ENCODE measurements at regions not wholly inside any gene's neighbourhood (a gene's known extent, or its start where the extent isn't known, plus 50 kb on each side); places are given as distances from the start of the nearest gene placed in this dataset.

- Histone ChIP-seq H3K4me3 (replicated peaks; ENCODE audit: low read depth, low read length) (no peak overlapping the region), H3K36me3 (ENCODE audit: control insufficient read depth, insufficient read depth, low read length) (no peaks in the 10 kb centered on the region), H3K27me3 (replicated peaks; ENCODE audit: control insufficient read depth, insufficient read depth, low read length) (no peaks in the 10 kb centered on the region)
- DNase-seq (ENCODE audit: extremely low read depth, insufficient read length): no peak
- TF ChIP-seq, protein P1, sequence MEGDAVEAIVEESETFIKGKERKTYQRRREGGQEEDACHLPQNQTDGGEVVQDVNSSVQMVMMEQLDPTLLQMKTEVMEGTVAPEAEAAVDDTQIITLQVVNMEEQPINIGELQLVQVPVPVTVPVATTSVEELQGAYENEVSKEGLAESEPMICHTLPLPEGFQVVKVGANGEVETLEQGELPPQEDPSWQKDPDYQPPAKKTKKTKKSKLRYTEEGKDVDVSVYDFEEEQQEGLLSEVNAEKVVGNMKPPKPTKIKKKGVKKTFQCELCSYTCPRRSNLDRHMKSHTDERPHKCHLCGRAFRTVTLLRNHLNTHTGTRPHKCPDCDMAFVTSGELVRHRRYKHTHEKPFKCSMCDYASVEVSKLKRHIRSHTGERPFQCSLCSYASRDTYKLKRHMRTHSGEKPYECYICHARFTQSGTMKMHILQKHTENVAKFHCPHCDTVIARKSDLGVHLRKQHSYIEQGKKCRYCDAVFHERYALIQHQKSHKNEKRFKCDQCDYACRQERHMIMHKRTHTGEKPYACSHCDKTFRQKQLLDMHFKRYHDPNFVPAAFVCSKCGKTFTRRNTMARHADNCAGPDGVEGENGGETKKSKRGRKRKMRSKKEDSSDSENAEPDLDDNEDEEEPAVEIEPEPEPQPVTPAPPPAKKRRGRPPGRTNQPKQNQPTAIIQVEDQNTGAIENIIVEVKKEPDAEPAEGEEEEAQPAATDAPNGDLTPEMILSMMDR (IDR thresholded peaks at IDR 0.05; ENCODE audit: insufficient read depth, low read length, poor library complexity, severe bottlenecking): no peak
These were observed 101.1 kb upstream of the IGLL5 start for GRCh38 chr22:22786301-22787115.

- Histone ChIP-seq H3K4me3 (replicated peaks; ENCODE audit: low read depth, low read length) (no peak overlapping the region), H3K36me3 (ENCODE audit: control insufficient read depth, insufficient read depth, low read length) (no peaks in the 10 kb centered on the region), H3K27me3 (replicated peaks; ENCODE audit: control insufficient read depth, insufficient read depth, low read length) (no peaks in the 10 kb centered on the region)
- DNase-seq (ENCODE audit: extremely low read depth, insufficient read length): no peak
- TF ChIP-seq, protein P1 (IDR thresholded peaks at IDR 0.05; ENCODE audit: insufficient read depth, low read length, poor library complexity, severe bottlenecking): no peak
These were observed 100.5 kb upstream of the IGLL5 start for GRCh38 chr22:22787151-22787550.

DNA sequence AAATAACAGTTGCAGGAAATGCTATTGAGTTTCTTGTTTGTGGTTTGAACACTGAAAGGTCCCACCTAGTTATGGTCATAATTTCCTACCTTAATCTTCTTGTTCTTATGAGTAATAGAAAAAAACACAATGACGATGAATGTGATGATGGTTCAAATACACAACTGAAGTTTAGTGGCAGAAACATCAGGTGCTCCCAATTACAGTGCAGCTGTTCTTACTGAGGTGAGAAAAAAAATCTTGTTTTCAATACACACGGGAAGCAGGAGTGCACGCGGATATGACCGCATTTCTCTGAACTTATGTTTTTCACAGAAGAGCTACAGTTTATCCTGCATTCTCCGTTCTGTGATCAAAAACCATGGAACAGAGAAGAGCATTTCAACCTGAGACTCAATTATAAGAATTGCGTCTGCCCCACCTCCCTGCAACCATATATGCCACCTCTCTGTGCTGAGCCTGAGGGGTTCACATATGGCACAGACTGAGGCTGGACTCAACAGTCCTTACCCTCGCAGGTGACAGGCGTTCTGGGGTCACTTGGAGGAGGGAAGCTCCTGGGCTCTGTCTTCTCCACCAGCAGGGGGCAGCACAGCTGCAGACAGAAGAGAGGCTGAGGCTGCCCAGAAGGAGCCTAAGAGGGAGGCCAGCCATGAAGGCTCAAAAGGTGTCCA is 99.7 kb upstream of the IGLL5 start:
- DNase-seq (ENCODE audit: extremely low read depth, insufficient read length): no peak
- H3K36me3 ChIP-seq (ENCODE audit: control insufficient read depth, insufficient read depth, low read length): no peaks in the 10 kb centered on the region
- H3K4me3 ChIP-seq (replicated peaks; ENCODE audit: low read depth, low read length): no peak overlapping the region
- TF ChIP-seq, protein P1 (IDR thresholded peaks at IDR 0.05; ENCODE audit: insufficient read depth, low read length, poor library complexity, severe bottlenecking): peak; percentile 79
- no peaks in the 10 kb centered on the region for H3K27me3 ChIP-seq (replicated peaks; ENCODE audit: control insufficient read depth, insufficient read depth, low read length)

DNA sequence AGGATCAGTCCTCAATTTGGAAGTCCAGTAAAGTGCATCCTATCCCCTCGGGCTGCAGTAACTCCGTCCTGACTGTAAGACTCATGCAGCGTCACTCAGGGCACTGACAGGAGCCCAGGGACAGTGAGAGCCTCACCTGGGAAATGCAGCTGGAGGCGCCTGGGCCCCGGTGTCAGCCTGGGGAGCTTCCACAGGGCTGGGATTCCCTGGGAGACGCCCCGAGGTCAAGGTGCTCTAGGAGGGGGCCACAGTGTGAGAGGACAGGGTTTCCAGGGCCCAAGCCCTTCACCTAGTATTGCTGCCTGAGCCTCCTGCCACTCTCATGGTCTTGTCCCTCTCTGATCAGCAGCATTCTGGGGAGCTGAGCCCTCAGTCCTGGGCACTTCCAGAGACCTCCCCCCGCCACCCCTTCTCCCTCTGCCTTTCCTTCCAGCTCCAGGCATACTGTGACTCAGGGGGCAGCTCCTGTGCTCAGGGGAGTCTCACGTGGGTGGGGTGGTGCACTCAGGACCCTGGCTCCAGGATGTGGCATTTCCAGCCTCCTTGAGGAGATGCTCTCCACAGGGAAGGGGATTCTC is 99.1 kb upstream of the IGLL5 start:
- Histone ChIP-seq H3K4me3 (replicated peaks; ENCODE audit: low read depth, low read length) (no peak overlapping the region), H3K27me3 (replicated peaks; ENCODE audit: control insufficient read depth, insufficient read depth, low read length) (no peaks in the 10 kb centered on the region), H3K36me3 (ENCODE audit: control insufficient read depth, insufficient read depth, low read length) (no peaks in the 10 kb centered on the region)
- no peak for DNase-seq (ENCODE audit: extremely low read depth, insufficient read length)
- TF ChIP-seq, protein P1 (IDR thresholded peaks at IDR 0.05; ENCODE audit: insufficient read depth, low read length, poor library complexity, severe bottlenecking): no peak

- DNase-seq (ENCODE audit: extremely low read depth, insufficient read length): no peak
- TF ChIP-seq, protein P1 (IDR thresholded peaks at IDR 0.05; ENCODE audit: insufficient read depth, low read length, poor library complexity, severe bottlenecking): no peak
- no peaks in the 10 kb centered on the region for H3K27me3 ChIP-seq (replicated peaks; ENCODE audit: control insufficient read depth, insufficient read depth, low read length)
- no peak overlapping the region for H3K4me3 ChIP-seq (replicated peaks; ENCODE audit: low read depth, low read length)
- no peaks in the 10 kb centered on the region for H3K36me3 ChIP-seq (ENCODE audit: control insufficient read depth, insufficient read depth, low read length)
These were observed 98.2 kb upstream of the IGLL5 start for GRCh38 chr22:22789233-22789921.
